K562 (cell line): ENCODE measurements at regions not wholly inside any gene's neighbourhood (a gene's known extent, or its start where the extent isn't known, plus 50 kb on each side); places are given as distances from the start of the nearest gene placed in this dataset.

Experiments used
- ATAC-seq: fragments of 200-7000 bp; cut with Tn5 transposase; 3 replicates; pipeline ENCODE4 v1.9.1; 2020; ENCODE audit warnings: moderate library complexity
- BruUV-seq: library from RNA; stranded (reverse); fragments of 400-500 nt; replicated peaks from 2 replicates; lab custom pipeline; 2021; lab: Mats Ljungman, UMichigan
- CTCF ChIA-PET: fragments of 300-600 bp; formaldehyde crosslinking; extraction: SDS; loops from one replicate; lab custom pipeline; 2021; ENCODE audit warnings: low intra/inter-chr PET ratio; lab: Yijun Ruan, JAX
- POLR2A ChIA-PET: fragments of 300-600, 350-650 bp; sonication (Branson Sonifier 250); formaldehyde crosslinking; extraction: SDS; loops from one replicate; lab custom pipeline; 2021; ENCODE audit warnings: antibody characterized with exemption, inconsistent platforms; lab: Yijun Ruan, JAX
- DNase-seq, 4 experiments: peaks; one replicate each; pipeline versions ENCODE4 v3.0.0 to v3.0.0-alpha.2; 2011 to 2018; ENCODE audit warnings: low spot score in 3 of 4, mixed read lengths in 3 of 4; ENCODE audit errors: extremely low read depth in 1 of 4
- FAIRE-seq: peaks from 2 replicates; lab custom pipeline; 2011; peaks lifted over from hg19 to GRCh38; lab: Jason Lieb, UNC
- H2AFZ ChIP-seq: 2 replicates; pipeline ENCODE4 v1.6.0; 2011; ENCODE audit warnings: low read depth, low read length, control low read depth, inconsistent platforms
- H3K27ac ChIP-seq: fragments of 200-600 bp; 3 replicates; pipeline ENCODE4 v1.8.0; 2011; ENCODE audit warnings: low read depth, mild to moderate bottlenecking, control low read depth, inconsistent platforms, low read length, moderate library complexity, mixed read lengths; ENCODE audit errors: extremely low read depth
- H3K27me3 ChIP-seq, 2 experiments: fragments of 300-600 bp in 1 of 2; 2 replicates in 1 of 2; 3 replicates in 1 of 2; pipeline versions ENCODE4 v1.6.0 to v1.8.0; 2011; ENCODE audit warnings: inconsistent platforms in 2 of 2, low read length in 2 of 2, mild to moderate bottlenecking in 1 of 2, mixed read lengths in 1 of 2, moderate library complexity in 1 of 2; ENCODE audit not compliant: control insufficient read depth in 2 of 2, insufficient read depth in 2 of 2
- H3K36me3 ChIP-seq: fragments of 300-600 bp; 3 replicates; pipeline ENCODE4 v1.8.0; 2011; ENCODE audit warnings: mild to moderate bottlenecking, low read length, inconsistent platforms; ENCODE audit not compliant: control insufficient read depth, insufficient read depth
- H3K4me1 ChIP-seq, 2 experiments: fragments of 200-600 bp in 1 of 2; replicated peaks in 1 of 2; 2 replicates in 1 of 2; 3 replicates in 1 of 2; pipeline versions ENCODE4 v1.5.1 to v1.8.0; 2011; ENCODE audit warnings: inconsistent platforms in 2 of 2, low read length in 2 of 2, mild to moderate bottlenecking in 1 of 2, mixed read lengths in 1 of 2, moderate library complexity in 1 of 2; ENCODE audit not compliant: control insufficient read depth in 2 of 2, insufficient read depth in 2 of 2
- H3K4me2 ChIP-seq: 2 replicates; pipeline ENCODE4 v1.6.1; 2011; ENCODE audit warnings: low read length, control low read depth, inconsistent platforms, mixed read lengths; ENCODE audit not compliant: insufficient read depth
- H3K4me3 ChIP-seq: fragments of 200-600 bp; sonication (generic), shearing (Covaris generic); 2 replicates; pipeline ENCODE4 v1.5.1; 2016; ENCODE audit warnings: control low read depth, inconsistent platforms
- H3K79me2 ChIP-seq: fragments of 200-600 bp; 3 replicates; pipeline ENCODE4 v1.8.0; 2011; ENCODE audit warnings: low read length, inconsistent platforms; ENCODE audit not compliant: control insufficient read depth, insufficient read depth
- H3K9ac ChIP-seq, 2 experiments: 2 replicates each; pipeline versions ENCODE4 v1.6.0 to v1.6.1; 2011; ENCODE audit warnings: low read depth in 2 of 2, low read length in 2 of 2, control low read depth in 1 of 2, inconsistent platforms in 1 of 2, mild to moderate bottlenecking in 1 of 2, mixed read lengths in 1 of 2; ENCODE audit not compliant: insufficient read depth in 1 of 2
- H3K9me1 ChIP-seq: one replicate; pipeline ENCODE4 v1.6.0; 2011; ENCODE audit warnings: inconsistent platforms, mild to moderate bottlenecking, low read length, moderate library complexity; ENCODE audit not compliant: control insufficient read depth, insufficient read depth
- H3K9me3 ChIP-seq: replicated peaks from 2 replicates; pipeline ENCODE4 v1.5.1; 2011; ENCODE audit warnings: low read depth, low read length, inconsistent platforms; ENCODE audit not compliant: control insufficient read depth, insufficient read depth
- H4K20me1 ChIP-seq: replicated peaks from 2 replicates; pipeline ENCODE4 v1.6.1; 2011; ENCODE audit warnings: low read length, inconsistent platforms, mixed read lengths; ENCODE audit not compliant: control insufficient read depth, insufficient read depth
- BACH1 ChIP-seq: fragments of 200-800 bp; sonication (Bioruptor generic); IDR thresholded peaks from 2 replicates; pipeline ENCODE4 v1.6.1; 2016; ENCODE audit warnings: missing genetic modification characterization, missing compliant biosample characterization
- C11orf30 ChIP-seq: fragments of 450-650 bp; IDR thresholded peaks from 2 replicates; pipeline ENCODE4 v1.6.1; 2016; ENCODE audit warnings: low read depth, mild to moderate bottlenecking
- MAFG ChIP-seq: fragments of 450-650 bp; conservative IDR thresholded peaks from 2 replicates; pipeline ENCODE4 v1.6.1; 2016; ENCODE audit warnings: missing genetic modification characterization, missing compliant biosample characterization
- SRSF7 ChIP-seq: fragments of 200-400 bp; formaldehyde crosslinking; optimal IDR thresholded peaks from 2 replicates; pipeline ENCODE3; 2017; ENCODE audit warnings: mild to moderate bottlenecking, low read depth, low read length
- ZFPM2 ChIP-seq: fragments of 250-450 bp; sonication (Bioruptor Pico); IDR thresholded peaks from 2 replicates; pipeline ENCODE4 v1.5.1; 2022; ENCODE audit warnings: mild to moderate bottlenecking
- ZNF232 ChIP-seq: sonication (generic); formaldehyde crosslinking; IDR thresholded peaks from 2 replicates; pipeline ENCODE4 v1.8.0; 2022; ENCODE audit warnings: mild to moderate bottlenecking, missing genetic modification reagents
- ZNF316 ChIP-seq: fragments of 450-650 bp; IDR thresholded peaks from 2 replicates; pipeline ENCODE4 v1.6.1; 2016
- WGBS: fragments of 100-300 bp; shearing (Covaris generic); methylation state at CpG from one replicate; pipeline ENCODE4 v1.1.6; 2016; ENCODE audit warnings: low coverage, mixed read lengths; ENCODE audit not compliant: insufficient coverage; ENCODE audit errors: missing lambda C conversion rate; 5-methylcytosine and 5-hydroxymethylcytosine counted together
- in situ Hi-C: fragments of 300-500 bp; cut with MboI; formaldehyde crosslinking; loops from 4 replicates; pipeline ENCODE4 v1.15.0; 2018; ENCODE audit warnings: inconsistent platforms, mixed read lengths
- intact Hi-C: fragments of 100-400 bp; cut with micrococcal nuclease; formaldehyde crosslinking; loops from 2 replicates; pipeline ENCODE4 v1.14.2; 2022

GRCh38 chr10:79007018-79007417, 61.7 kb upstream of the ZMIZ1 start:
- H3K4me2 ChIP-seq, result no peak overlapping the region
- FAIRE-seq (no peak), ATAC-seq (no peak), DNase-seq (no peak)
- no peaks in the 10 kb centered on the region for H3K9me3 ChIP-seq
- WGBS, result 25% methylated on average over 8 of the region's 8 CpGs
- H3K4me1 ChIP-seq, result peaks cover 0 to 7% of the 10 kb centered on the region in 2 experiments; a peak in 3 of 5 replicates
- peaks cover 5% of the 10 kb centered on the region for H3K9me1 ChIP-seq
- no peak overlapping the region for H3K9ac ChIP-seq
- intact Hi-C loops (no loop called here), in situ Hi-C loops (no loop called here)
- TF ChIP-seq ZNF316, result peak; percentile 64
- TF ChIP-seq BACH1 (tag), result 0 out of 2 replicates have a peak, but pooled peaks have one; percentile 22
- peak; percentile 50 for TF ChIP-seq C11orf30
- TF ChIP-seq MAFG, result peak; percentile 65
- no peak for TF ChIP-seq ZNF232 (CRISPR knock-in tag)
- no peak for TF ChIP-seq ZFPM2 (CRISPR knock-in tag)
- no peak for TF ChIP-seq SRSF7
- ChIA-PET POLR2A (interaction anchor here (1.3 kb wide), 1 partner anchor 9 kb away, joined by 5 read pairs; no protein-coding TSS in a partner anchor), CTCF (interaction anchor here (0.6 kb wide), 1 partner anchor 195 kb away, joined by 3 read pairs; no protein-coding TSS in a partner anchor)
- no TSS peak for BruUV-seq
- H3K27me3 ChIP-seq, result peaks cover 43 to 85% of the 10 kb centered on the region in 2 experiments; a peak in 4 of 5 replicates
- no peaks in the 10 kb centered on the region; the same call in 1 of the 2 replicates for H4K20me1 ChIP-seq
- H2AFZ ChIP-seq, result no peak overlapping the region
- H3K4me3 ChIP-seq, result no peak overlapping the region
- no peak overlapping the region for H3K27ac ChIP-seq
- no peaks in the 10 kb centered on the region for H3K36me3 ChIP-seq
- H3K79me2 ChIP-seq, result no peaks in the 10 kb centered on the region
